GM19463 (cell line): ENCODE measurements at regions not wholly inside any gene's neighbourhood (a gene's known extent, or its start where the extent isn't known, plus 50 kb on each side); places are given as distances from the start of the nearest gene placed in this dataset.
A peak's percentile ranks its signal among the peaks of the same experiment; 100 is the strongest.
"Not testable (repeated sequence)": the region's sequence is repeated elsewhere in the genome, so short reads cannot be mapped to it uniquely, and the experiment has no call there.

ENCODE experiments used
- ATAC-seq: cut with Tn5 transposase; IDR thresholded peaks from one replicate; pipeline ENCODE4 v1.9.1; 2021; ENCODE audit warnings: mild to moderate bottlenecking, moderate library complexity; ENCODE audit not compliant: unreplicated experiment

DNA sequence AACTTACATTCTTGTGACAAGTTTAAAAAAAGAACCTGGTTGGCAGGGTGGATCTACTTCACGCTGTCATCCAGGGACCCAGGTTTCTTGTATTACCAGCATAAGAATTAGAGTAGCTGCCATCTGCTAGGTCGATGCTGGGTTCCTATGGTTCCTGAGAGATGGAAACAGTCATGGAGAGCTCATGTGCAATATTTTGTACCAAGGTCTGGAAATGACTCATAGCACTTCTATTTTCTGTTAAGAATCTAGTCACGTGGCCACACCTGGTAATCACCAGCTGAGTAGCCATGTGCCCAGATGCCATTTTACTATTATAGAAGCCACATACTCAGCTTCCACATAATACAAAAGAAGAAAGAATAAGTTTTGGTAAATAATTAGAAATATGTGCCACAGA lies 171.3 kb downstream of the CD83 start:
- no peak for ATAC-seq

DNA sequence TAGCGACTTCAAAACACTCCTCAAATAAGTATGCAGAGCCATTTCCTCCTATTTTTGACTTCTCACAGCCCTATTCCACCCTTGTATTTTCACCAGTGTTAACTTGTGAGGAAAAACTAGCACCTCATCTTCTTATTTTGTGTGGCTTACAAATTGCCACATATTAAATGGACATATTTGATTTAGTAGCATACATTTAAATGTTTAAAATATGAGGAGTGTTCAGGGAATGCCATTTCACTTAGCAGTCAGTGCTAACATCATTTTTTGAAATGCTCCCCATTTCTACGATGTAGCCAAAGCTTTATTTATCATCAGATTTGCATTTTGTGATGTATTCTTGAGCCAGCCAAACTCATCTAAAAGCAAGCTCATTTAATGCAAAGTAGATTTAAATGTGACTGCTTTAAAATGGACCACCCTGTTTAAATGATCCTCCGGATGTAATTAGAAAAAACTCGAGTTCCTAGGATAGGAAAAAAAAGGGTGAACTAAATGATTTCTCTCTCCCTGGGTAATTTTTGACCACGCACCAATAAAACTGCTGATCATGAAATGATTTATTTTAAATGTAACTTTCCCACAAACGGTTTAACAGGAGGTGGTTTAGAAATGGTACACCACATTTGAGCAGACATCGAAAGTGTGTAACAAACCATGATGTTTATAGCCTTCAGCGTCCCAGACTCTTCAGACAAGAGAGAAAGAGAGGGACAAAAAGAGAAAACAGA lies 172.6 kb downstream of the CD83 start:
- ATAC-seq, result no peak

- no peak for ATAC-seq
Observed at GRCh38 chr6:14290772-14291330, 173.3 kb downstream of the CD83 start.

GRCh38 chr6:14291331-14291730 lies 173.8 kb downstream of the CD83 start:
- no peak for ATAC-seq

DNA sequence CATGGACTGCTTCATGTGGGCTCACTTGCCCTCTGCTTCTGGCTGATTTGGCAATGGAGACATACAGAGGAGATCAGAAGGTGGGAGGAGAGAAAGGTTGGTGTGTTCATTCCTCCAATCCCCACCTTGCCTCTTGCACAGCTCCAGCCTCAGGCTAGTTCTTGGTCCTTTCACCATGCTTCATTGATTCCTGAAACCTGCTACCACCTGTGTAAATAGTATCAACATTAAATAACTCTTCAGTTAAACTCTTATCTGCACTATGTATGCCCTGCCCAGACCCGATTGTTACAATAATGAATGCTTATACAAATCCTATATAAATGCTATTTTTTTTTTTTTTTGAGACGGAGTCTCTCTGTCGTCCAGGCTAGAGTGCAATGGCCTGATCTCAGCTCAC lies 174.5 kb downstream of the CD83 start:
- ATAC-seq, result no peak

- ATAC-seq, result no peak
Observed at GRCh38 chr6:14294270-14294951, 176.8 kb downstream of the CD83 start.

- ATAC-seq, result not testable (repeated sequence)
Observed at GRCh38 chr6:14296698-14297097, 179.1 kb downstream of the CD83 start.

- ATAC-seq, result not testable (repeated sequence)
Observed at GRCh38 chr6:14297118-14297517, 179.5 kb downstream of the CD83 start.

GRCh38 chr6:14300189-14300588 lies 182.6 kb downstream of the CD83 start:
- not testable (repeated sequence) for ATAC-seq

GRCh38 chr6:14300721-14301120 lies 183.1 kb downstream of the CD83 start:
- ATAC-seq, result not testable (repeated sequence)

GRCh38 chr6:14301477-14301876 lies 183.9 kb downstream of the CD83 start:
- not testable (repeated sequence) for ATAC-seq

DNA sequence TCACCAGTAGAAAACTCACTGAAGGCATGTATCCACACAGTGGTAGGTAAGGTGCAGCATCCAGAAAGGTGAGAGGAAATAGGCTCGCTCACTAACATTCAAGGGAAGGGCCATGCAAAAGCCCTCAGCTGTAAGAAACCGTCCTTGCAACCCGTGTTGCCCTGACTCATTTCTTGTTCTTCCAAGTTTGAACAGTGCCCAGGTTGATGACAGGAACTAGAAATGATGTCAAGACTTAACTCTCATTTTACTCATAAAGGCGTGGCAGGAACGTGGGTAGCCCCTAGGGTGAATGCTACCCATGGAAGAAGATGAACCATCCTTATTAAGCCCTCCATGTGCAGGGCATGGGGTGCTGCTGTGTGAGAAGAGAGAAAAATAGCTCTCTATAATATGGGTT lies 187.6 kb downstream of the CD83 start:
- no peak for ATAC-seq

DNA sequence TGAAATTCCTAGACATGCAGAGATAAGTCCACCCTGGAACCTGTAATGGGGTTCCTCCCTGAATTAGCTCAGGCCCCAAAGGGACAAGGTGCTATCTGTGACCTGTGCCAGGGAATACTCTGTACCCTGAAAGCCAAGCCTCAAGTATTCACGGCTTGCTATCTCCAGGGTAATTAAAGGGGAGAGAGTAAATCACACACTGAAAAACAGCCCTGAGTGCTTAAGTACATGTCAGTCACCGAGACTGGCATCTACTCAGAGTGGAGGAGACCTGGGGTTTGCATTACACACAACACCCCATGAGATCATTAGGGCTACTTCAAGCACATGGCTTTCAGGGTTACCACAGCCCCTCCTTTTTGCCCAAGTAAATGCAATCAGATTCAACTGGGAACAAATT lies 188.1 kb downstream of the CD83 start:
- no peak for ATAC-seq

- ATAC-seq, result no peak
Observed at GRCh38 chr6:14306151-14306906, 188.8 kb downstream of the CD83 start.

GRCh38 chr6:14309516-14309915 lies 191.9 kb downstream of the CD83 start:
- ATAC-seq, result no peak

- no peak for ATAC-seq
Observed at GRCh38 chr6:14309951-14310445, 192.4 kb downstream of the CD83 start.

GRCh38 chr6:14310960-14311359 lies 193.4 kb downstream of the CD83 start:
- ATAC-seq, result no peak

DNA sequence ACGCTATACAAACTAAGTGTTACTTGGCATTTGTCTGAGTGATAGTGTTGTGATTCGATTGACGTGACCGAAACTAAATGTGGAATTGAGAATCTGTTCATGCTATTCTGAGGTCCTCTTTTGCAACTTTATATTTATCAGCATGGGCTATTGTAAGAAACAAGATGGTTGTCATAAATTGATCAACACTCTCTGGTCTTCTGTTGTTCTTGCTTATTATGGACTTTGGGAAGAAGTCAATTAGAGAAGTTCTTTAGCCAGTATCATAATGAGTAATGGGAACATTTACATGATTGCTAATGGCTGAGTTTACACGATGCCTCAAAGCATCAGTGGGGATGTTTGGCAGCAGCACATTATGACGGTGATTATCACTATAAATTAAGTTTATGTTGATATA lies 195.0 kb downstream of the CD83 start:
- no peak for ATAC-seq

DNA sequence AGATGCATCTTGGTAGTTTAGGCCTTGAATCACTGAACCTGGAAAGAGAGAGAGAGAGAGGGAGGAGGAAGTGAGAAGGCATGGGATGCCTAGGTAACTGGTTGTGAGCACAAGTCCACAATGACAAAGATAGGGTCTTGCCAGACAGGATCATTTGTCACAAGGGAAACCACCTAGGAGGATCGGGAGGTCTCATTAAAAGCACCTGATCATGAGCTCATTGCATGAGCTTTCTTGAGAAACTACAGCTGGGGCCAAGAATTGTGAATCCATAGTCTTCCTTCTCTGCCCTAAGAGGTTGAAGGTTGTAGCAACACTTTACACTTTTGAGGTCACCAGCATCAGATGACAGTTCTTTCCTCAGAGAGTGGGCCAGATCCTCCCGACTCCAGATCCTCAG lies 195.7 kb downstream of the CD83 start:
- ATAC-seq, result peak; percentile 46

GRCh38 chr6:14315353-14315752 lies 197.8 kb downstream of the CD83 start:
- no peak for ATAC-seq

- no peak for ATAC-seq
Observed at GRCh38 chr6:14316651-14317386, 199.2 kb downstream of the CD83 start.
